ENCODE measurements at regions not wholly inside any gene's neighbourhood (a gene's known extent, or its start where the extent isn't known, plus 50 kb on each side); places are given as distances from the start of the nearest gene placed in this dataset.

DNA sequence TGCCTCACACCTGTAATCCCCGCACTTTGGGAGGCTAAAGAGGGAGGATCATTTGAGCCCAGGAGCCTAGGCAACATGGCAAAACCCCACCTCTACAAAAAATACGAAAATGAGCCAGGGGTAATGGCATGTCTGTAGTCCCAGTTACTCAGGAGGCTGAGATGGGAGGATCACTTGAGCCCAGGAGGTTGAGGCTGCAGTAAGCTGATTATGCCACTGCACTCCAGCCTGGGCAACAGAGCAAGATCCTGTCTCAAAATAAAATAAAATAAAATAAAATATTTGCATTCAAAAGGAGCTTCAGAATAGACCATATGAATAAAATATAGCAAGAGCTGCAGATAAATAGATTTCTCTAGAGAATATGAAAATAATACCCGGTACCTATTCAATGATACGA, 71.5 kb upstream of the ATF7IP2 start:
- no peak for DNase-seq (ENCODE audit: low spot score)
- no peak for ATAC-seq (ENCODE audit: low FRiP score)
- TF ChIP-seq, protein P1, sequence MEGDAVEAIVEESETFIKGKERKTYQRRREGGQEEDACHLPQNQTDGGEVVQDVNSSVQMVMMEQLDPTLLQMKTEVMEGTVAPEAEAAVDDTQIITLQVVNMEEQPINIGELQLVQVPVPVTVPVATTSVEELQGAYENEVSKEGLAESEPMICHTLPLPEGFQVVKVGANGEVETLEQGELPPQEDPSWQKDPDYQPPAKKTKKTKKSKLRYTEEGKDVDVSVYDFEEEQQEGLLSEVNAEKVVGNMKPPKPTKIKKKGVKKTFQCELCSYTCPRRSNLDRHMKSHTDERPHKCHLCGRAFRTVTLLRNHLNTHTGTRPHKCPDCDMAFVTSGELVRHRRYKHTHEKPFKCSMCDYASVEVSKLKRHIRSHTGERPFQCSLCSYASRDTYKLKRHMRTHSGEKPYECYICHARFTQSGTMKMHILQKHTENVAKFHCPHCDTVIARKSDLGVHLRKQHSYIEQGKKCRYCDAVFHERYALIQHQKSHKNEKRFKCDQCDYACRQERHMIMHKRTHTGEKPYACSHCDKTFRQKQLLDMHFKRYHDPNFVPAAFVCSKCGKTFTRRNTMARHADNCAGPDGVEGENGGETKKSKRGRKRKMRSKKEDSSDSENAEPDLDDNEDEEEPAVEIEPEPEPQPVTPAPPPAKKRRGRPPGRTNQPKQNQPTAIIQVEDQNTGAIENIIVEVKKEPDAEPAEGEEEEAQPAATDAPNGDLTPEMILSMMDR (IDR thresholded peaks at IDR 0.05): no peak

DNA sequence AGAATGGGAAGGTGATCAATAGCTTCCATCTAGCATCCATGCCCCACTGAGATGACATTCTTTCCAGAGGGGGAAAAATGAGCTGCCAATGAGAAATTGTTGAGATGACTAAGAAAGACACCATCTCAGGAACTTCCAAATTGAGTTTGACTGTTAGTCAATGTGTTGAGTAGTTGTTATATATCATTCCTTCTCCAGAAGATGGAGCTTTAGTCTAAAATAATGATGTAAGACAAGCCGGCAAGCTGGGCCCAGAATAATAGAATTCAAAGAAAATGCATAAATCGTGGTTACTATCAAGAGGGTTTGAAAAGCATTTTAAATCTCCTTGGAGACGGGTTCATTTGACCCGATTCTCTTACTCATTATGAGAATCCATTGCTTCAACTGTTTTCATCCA, 71.0 kb upstream of the ATF7IP2 start:
- no peak for ATAC-seq (ENCODE audit: low FRiP score)
- TF ChIP-seq, protein P1 (IDR thresholded peaks at IDR 0.05): no peak
- DNase-seq (ENCODE audit: low spot score): no peak

DNA sequence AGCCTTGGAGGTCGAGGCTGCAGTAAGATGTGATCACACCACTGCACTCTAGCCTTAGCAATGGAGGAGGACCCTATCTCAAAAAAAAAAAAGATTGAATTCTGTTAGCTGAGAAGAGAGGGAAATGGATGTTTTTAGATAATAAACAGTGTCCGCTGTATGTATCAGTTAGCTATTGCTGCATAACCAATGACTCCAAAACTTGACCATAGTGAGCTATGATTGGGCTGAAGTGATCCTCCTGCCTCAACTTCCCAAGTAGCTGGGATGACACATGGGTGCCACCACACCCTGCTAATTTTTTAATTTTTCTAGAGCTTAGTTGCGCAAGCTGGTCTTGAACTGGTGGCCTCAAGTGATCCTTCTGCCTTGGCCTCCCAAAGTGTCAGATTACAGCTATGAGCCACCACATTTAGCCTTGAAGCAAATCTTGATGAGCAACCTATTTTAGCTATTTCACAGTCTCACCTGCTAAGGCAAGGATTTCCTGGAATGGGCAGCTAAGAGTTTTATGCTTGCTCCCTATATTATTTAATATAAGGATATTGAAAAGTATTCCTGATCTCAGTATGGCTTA, 68.3 kb upstream of the ATF7IP2 start:
- TF ChIP-seq, protein P1 (IDR thresholded peaks at IDR 0.05): no peak
- DNase-seq (ENCODE audit: low spot score) (no peak), ATAC-seq (ENCODE audit: low FRiP score) (no peak)

DNA sequence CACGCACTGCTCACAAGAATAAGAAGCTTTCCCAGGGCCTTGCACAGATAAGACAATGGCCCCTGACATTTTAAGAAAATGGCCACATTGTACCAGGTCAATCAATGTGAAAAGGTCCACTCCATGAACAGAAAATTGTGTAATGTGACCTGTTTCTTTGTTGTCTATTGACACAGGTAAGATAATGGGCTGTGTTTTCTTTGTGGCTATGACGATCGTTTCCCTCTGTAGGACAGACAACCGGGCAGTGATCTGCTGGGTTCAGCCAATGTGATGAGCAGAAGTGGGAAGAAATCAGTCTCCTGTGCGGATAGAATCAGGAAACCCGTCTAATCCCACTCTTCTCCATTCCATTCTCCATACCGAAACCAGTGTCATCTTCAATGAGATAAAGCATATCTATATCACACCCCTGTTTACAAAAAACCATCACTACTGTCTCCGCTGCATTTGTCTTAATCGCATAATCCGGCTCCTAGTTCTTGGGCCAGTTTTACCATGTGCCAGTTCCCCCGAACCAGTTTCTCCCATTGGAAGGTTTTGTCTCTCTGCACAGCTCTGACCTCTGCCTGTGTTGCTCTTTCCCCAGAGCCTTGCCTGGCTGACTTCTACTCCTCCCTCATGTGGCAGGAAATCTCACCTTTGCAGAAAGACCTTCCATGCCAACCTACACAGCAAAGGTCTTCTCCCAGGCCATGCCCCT, 66.9 kb upstream of the ATF7IP2 start:
- DNase-seq (ENCODE audit: low spot score) (no peak), ATAC-seq (ENCODE audit: low FRiP score) (no peak)
- TF ChIP-seq, protein P1 (IDR thresholded peaks at IDR 0.05): no peak

DNA sequence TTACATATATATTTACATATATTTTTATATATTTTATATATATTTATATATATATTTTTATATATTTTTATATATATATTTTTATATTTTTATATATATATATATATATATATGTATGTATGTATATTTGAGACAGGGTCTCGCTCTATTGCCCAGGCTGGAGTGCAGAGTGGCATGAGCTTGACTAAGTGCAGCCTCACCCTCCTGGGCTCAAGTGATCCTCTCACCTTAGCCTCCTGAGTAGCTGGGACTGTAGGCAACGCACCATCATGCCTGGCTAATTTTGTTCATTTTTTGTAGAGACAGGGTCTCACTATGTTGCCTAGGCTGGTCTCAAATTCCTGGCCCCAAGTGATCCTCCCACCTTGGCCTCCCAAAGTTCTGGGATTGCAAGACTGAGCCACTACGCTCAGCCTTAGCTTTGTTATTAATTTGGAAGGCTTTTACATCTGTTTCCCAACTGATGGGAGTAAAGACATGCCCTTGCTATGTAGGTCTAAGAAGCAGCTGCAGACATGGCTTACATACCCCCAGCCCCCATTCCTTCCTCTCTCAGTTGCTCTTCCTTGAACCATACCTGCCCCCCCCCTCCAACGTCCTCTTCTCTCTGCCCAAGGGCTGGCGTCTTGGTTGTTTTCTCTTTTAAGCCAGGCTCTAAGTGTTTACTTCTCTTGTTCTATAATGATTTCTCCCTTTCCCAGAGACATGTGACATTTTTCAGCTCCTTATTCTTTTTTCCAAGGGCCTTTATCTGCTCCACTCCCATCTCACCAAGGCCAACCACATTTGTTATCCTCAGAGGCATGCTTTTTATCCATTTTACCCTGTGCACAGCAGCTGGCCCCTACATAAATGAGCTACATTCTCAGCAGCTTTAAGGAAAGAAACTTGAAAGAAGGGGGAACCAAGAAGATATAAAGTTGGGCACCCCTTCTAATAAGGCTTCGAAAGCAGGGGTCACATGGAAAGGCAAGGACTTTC, 64.2 kb upstream of the ATF7IP2 start:
- TF ChIP-seq, protein P1 (IDR thresholded peaks at IDR 0.05): no peak
- no peak for ATAC-seq (ENCODE audit: low FRiP score)
- DNase-seq (ENCODE audit: low spot score): no peak

DNA sequence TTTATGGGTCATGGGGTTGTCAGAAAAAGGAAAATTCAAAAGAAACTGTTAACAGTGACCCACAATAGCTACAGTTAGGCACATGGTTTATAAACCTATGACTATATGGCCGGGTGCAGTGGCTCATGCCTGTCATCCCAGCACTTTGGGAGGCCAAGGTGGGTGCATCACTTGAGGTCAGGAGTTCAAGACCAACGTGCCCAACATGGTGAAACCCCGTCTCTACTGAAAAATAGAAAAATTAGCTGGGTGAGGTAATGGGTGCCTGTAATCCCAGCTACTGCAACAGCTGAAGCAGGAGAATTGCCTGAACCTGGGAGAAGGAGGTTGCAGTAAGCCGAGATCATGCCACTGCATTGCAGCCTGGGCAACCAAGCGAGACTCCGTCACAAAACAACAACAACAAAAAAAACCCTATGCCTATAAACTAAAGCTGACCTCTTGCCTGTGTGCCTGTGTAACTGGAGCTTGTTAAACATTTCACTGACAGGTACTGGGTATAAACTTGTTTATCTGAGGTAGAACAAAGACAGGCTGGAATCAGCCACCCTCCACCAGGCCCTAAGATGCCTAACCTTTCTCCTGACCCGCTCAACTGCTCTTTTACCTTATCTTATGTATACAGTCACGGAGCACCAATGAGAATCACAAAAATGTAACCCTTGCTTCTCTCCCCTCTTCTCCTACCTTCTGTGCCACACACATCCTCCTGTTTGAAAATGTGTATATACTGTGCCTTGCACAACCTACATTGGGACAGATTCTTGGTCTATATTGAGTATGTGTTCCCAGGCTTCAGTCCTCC, 62.9 kb upstream of the ATF7IP2 start:
- TF ChIP-seq, protein P1 (IDR thresholded peaks at IDR 0.05): no peak
- no peak for ATAC-seq (ENCODE audit: low FRiP score)
- no peak for DNase-seq (ENCODE audit: low spot score)

Data from omental fat pad (tissue), 3 donors.